Kidney epithelial cell (primary cell): ENCODE measurements at regions not wholly inside any gene's neighbourhood (a gene's known extent, or its start where the extent isn't known, plus 50 kb on each side); places are given as distances from the start of the nearest gene placed in this dataset.

Source experiments
- DNase-seq: peaks from one replicate; pipeline ENCODE4 v3.0.0-alpha.2; 2010; ENCODE audit warnings: low read depth
- H3K27me3 ChIP-seq: 2 replicates; pipeline ENCODE4 v1.6.0; 2011; ENCODE audit warnings: low read length; ENCODE audit not compliant: control insufficient read depth, insufficient read depth
- H3K36me3 ChIP-seq: 2 replicates; pipeline ENCODE4 v1.5.1; 2011; ENCODE audit warnings: low read length; ENCODE audit not compliant: control insufficient read depth, insufficient read depth
- H3K4me3 ChIP-seq: 2 replicates; pipeline ENCODE4 v1.5.1; 2011; ENCODE audit warnings: low read depth, mild to moderate bottlenecking, control low read depth, low read length
- CTCF ChIP-seq: IDR thresholded peaks from 2 replicates; pipeline ENCODE4 v1.5.1; 2011; ENCODE audit warnings: mild to moderate bottlenecking, moderate library complexity, low read length, control low read depth, inconsistent platforms; ENCODE audit not compliant: insufficient read depth, poor library complexity, severe bottlenecking

- Histone ChIP-seq H3K36me3 (no peaks in the 10 kb centered on the region), H3K4me3 (no peak overlapping the region), H3K27me3 (no peaks in the 10 kb centered on the region)
- no peak for DNase-seq
- TF ChIP-seq CTCF = no peak
Measured at GRCh38 chrX:95791876-95792275, 892.8 kb upstream of the DIAPH2 start.

- no peak for DNase-seq
- no peaks in the 10 kb centered on the region for H3K36me3 ChIP-seq
- no peak for TF ChIP-seq CTCF
- no peaks in the 10 kb centered on the region for H3K27me3 ChIP-seq
- no peak overlapping the region for H3K4me3 ChIP-seq
Measured at GRCh38 chrX:95797344-95797743, 887.3 kb upstream of the DIAPH2 start.

DNA sequence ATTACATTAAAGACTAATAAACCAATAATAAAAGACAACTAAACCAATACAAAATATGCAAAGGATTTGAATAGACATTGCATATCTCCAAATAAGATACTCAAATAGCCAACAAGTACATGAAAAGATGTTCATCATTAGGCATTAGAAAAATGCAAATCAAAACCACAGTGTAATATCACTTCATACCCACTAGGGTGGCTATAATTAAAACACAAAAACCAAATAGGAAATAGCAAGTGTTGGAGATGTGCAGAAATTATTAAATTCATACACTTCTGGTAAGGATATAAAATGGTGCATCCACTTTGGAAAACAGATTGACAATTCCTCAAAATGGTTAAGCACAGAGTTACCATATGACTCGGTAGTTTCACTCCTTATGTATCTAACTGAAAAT is 860.8 kb upstream of the DIAPH2 start:
- Histone ChIP-seq H3K27me3 (no peaks in the 10 kb centered on the region), H3K36me3 (no peaks in the 10 kb centered on the region), H3K4me3 (no peak overlapping the region)
- no peak for TF ChIP-seq CTCF
- no peak for DNase-seq

DNA sequence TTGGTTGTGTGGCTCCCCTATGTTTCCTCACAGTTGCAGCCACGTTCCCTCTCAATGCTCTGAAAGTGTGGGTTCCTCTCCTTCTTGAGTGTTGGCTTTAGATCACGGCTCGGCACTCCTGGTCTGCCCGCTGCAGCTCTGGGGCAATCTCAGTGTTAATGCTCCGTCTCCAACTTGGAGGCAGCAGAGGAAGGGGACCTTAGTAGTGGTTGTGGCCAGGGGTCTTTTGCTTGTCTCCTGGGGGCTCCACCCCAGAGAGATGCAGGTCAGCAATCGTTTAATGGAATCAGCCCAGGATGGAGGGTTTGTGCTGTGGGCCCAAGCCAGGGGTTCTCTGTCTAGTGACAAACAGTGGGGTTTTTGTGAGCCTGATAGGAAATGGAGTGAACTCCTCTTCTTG is 849.4 kb upstream of the DIAPH2 start:
- H3K27me3 ChIP-seq = no peaks in the 10 kb centered on the region

GRCh38 chrX:95836517-95836916 is 848.1 kb upstream of the DIAPH2 start:
- TF ChIP-seq CTCF = no peak
- H3K36me3 ChIP-seq = no peaks in the 10 kb centered on the region
- no peak overlapping the region for H3K4me3 ChIP-seq
- no peaks in the 10 kb centered on the region for H3K27me3 ChIP-seq
- DNase-seq = no peak

More for the DNA sequence above, 849.4 kb upstream of the DIAPH2 start:
- no peaks in the 10 kb centered on the region for H3K36me3 ChIP-seq
- TF ChIP-seq CTCF = no peak
- no peak for DNase-seq
- H3K4me3 ChIP-seq = no peak overlapping the region

DNA sequence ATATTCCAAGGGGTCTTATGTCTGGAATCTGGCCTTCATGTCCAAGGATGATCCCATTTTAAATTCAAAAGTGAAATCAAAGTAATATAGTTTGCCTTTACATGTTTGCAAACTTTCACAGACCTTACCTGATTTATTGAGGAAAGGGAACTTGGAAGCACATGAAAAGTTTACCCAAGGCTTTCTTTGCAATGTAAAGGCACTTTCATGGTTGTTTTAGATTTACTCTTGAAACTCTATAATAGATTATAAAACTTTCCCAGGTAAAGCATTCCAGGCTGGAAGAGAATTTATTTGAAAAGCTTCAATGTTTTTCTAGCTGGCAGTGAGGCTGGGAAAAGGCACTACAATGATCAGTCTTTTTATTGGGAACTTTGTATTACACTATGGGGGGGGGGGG is 842.8 kb upstream of the DIAPH2 start:
- no peak for DNase-seq
- Histone ChIP-seq H3K36me3 (no peaks in the 10 kb centered on the region), H3K4me3 (no peak overlapping the region), H3K27me3 (no peaks in the 10 kb centered on the region)
- no peak for TF ChIP-seq CTCF
